ENCODE measurements at regions not wholly inside any gene's neighbourhood (a gene's known extent, or its start where the extent isn't known, plus 50 kb on each side); places are given as distances from the start of the nearest gene placed in this dataset.

DNA sequence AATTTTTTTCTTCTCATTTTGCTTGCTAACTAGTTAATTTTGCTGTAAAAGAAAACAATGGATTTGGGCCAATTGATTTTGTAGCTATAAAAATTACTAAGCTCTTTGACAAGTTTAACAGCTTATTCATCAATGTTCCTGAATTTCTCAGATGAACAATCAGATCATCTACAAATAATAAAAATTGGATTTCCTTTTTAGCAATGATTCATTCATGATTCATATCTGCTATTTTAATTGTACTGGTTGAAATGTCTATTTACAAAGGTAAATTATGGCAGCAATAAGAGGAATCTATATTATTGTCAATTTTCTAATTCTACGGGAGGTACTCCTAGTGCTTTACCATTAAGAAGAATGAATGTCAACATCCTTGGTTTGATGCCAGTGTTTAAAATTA lies 178.8 kb upstream of the BTBD3 start:
- no TSS peak for BruUV-seq (replicated peaks)
- H3K79me2 ChIP-seq (ENCODE audit: control insufficient read depth, insufficient read depth, low read length) = no peaks in the 10 kb centered on the region
- H2AFZ ChIP-seq (ENCODE audit: control insufficient read depth, low read depth, low read length) = no peak overlapping the region
- H3K36me3 ChIP-seq (ENCODE audit: control insufficient read depth in 2 of 2, insufficient read depth in 2 of 2, low read length in 1 of 2) = no peaks in the 10 kb centered on the region
- no peaks in the 10 kb centered on the region for H3K4me1 ChIP-seq (ENCODE audit: control insufficient read depth, insufficient read depth, low read length)
- no peak for DNase-seq (ENCODE audit: low read depth, low spot score)
- CTCF ChIA-PET = interaction anchor here (1.0 to 1.2 kb wide), 2 partner anchors 10 to 1574 kb away, joined by 3 to 4 read pairs; no protein-coding TSS in a partner anchor
- no peak overlapping the region for H3K4me2 ChIP-seq (ENCODE audit: control insufficient read depth, insufficient read depth)
- SMC1A ChIA-PET (ENCODE audit: uncharacterized antibody, unreplicated experiment) = interaction anchor here (0.8 to 1.2 kb wide), 2 partner anchors 9 to 17 kb away, joined by 3 read pairs; no protein-coding TSS in a partner anchor
- no peaks in the 10 kb centered on the region for H4K20me1 ChIP-seq (ENCODE audit: control insufficient read depth, insufficient read depth)
- no peak for TF ChIP-seq CTCF (IDR thresholded peaks at IDR 0.05 in 2 of 3, conservative IDR thresholded peaks at IDR 0.05 in 1 of 3; ENCODE audit: control insufficient read depth in 2 of 3, extremely low read depth in 1 of 3, insufficient read depth in 1 of 3, low read depth in 3 of 3, low read length in 3 of 3)
- TF ChIP-seq ATF7 (IDR thresholded peaks at IDR 0.05; ENCODE audit: low read depth) = no peak
- TF ChIP-seq RAD51 (IDR thresholded peaks at IDR 0.05) = no peak
- no peak for TF ChIP-seq SREBF1 (IDR thresholded peaks at IDR 0.05; ENCODE audit: low read length)
- TF ChIP-seq, protein P1, sequence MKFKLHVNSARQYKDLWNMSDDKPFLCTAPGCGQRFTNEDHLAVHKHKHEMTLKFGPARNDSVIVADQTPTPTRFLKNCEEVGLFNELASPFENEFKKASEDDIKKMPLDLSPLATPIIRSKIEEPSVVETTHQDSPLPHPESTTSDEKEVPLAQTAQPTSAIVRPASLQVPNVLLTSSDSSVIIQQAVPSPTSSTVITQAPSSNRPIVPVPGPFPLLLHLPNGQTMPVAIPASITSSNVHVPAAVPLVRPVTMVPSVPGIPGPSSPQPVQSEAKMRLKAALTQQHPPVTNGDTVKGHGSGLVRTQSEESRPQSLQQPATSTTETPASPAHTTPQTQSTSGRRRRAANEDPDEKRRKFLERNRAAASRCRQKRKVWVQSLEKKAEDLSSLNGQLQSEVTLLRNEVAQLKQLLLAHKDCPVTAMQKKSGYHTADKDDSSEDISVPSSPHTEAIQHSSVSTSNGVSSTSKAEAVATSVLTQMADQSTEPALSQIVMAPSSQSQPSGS (IDR thresholded peaks at IDR 0.05; ENCODE audit: low read length) = no peak
- no peak for TF ChIP-seq TBL1XR1 (IDR thresholded peaks at IDR 0.05; ENCODE audit: low read depth, low read length)
- TF ChIP-seq MXI1 (IDR thresholded peaks at IDR 0.05; ENCODE audit: low read depth, low read length) = no peak
- no peak for TF ChIP-seq SUPT20H (IDR thresholded peaks at IDR 0.05; ENCODE audit: borderline replicate concordance, control insufficient read depth, low read depth, low read length)
- no peak for TF ChIP-seq IKZF1 (conservative IDR thresholded peaks at IDR 0.05)
- TF ChIP-seq STAT1 (conservative IDR thresholded peaks at IDR 0.05) = no peak
- no peak for TF ChIP-seq MYC (IDR thresholded peaks at IDR 0.05; ENCODE audit: insufficient read depth, insufficient read length, insufficient replicate concordance, low read length, severe bottlenecking)
- no peak for TF ChIP-seq ASH2L (IDR thresholded peaks at IDR 0.05; ENCODE audit: borderline replicate concordance, low read depth)
- no peak for TF ChIP-seq SREBF2 (IDR thresholded peaks at IDR 0.05; ENCODE audit: low read length)
- POLR2A ChIA-PET = no interaction called here
- H3K4me3 ChIP-seq = no peak overlapping the region
- RAD21 ChIA-PET (ENCODE audit: unreplicated experiment) = interaction anchor here (0.7 kb wide), 1 partner anchor 185 kb away, joined by 3 read pairs; no protein-coding TSS in a partner anchor
- H3K9ac ChIP-seq (ENCODE audit: control insufficient read depth, insufficient read depth, low read length) = no peak overlapping the region
- no peak overlapping the region for H3K27ac ChIP-seq (ENCODE audit: control insufficient read depth, insufficient read depth)
- FAIRE-seq = no peak
- WGBS (ENCODE audit: insufficient coverage, insufficient replicate concordance, low lambda C conversion rate, missing lambda C conversion rate) = 70% methylated on average over 1 of the region's 1 CpG
- in situ Hi-C loops (cut with MboI) = no loop called here
- no peaks in the 10 kb centered on the region for H3K9me3 ChIP-seq (replicated peaks; ENCODE audit: control insufficient read depth, insufficient read depth, low read length)
- intact Hi-C loops (cut with micrococcal nuclease; ENCODE audit: unreplicated experiment) = no loop called here
- ATAC-seq = no peak
- no peaks in the 10 kb centered on the region for H3K27me3 ChIP-seq (replicated peaks in 1 of 2; ENCODE audit: control insufficient read depth in 2 of 2, insufficient read depth in 2 of 2, low read length in 1 of 2)

Measured in GM12878 (cell line).